ENCODE measurements at regions not wholly inside any gene's neighbourhood (a gene's known extent, or its start where the extent isn't known, plus 50 kb on each side); places are given as distances from the start of the nearest gene placed in this dataset.
"Not testable (repeated sequence)": the region's sequence is repeated elsewhere in the genome, so short reads cannot be mapped to it uniquely, and the experiment has no call there.

GRCh38 chr2:83900862-83901261, 558.2 kb downstream of the SUCLG1 start:
- ChIA-PET CTCF (interaction anchor here (1.1 to 2.8 kb wide), 3 partner anchors 9 to 17 kb away, joined by 3 to 8 read pairs (median 7); no protein-coding TSS in a partner anchor), POLR2A (no interaction called here)
- no peak for TF ChIP-seq CTCF (IDR thresholded peaks at IDR 0.05; ENCODE audit: control extremely low read depth, extremely low read depth, low read depth, missing control alignments)
- DNase-seq (ENCODE audit: extremely low spot score) = no peak

- TF ChIP-seq CTCF (IDR thresholded peaks at IDR 0.05; ENCODE audit: control extremely low read depth, extremely low read depth, low read depth, missing control alignments) = no peak
- no peak for DNase-seq (ENCODE audit: extremely low spot score)
- CTCF ChIA-PET = no interaction called here
- POLR2A ChIA-PET = no interaction called here
These were observed 559.8 kb downstream of the SUCLG1 start for GRCh38 chr2:83899271-83899670.

DNA sequence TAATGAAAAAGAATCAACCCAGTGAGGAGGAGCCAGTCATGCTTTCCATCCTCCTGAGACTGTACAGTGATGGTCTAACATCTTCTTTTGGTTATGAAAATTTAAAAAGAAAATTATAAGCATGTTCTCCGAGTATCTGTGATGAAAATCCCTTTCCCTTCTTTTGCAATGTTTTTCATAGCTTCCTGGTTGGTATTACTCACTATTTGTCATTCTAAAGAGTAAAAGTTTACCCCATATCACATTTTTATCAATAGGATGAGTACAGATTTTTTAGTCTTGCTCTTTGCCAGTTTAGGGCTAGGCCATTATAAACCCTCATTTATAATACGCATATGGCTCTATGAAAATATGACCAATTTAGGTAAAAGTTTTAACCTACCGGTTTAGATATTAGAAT, 564.1 kb downstream of the SUCLG1 start:
- CTCF ChIA-PET = no interaction called here
- DNase-seq (ENCODE audit: extremely low spot score) = no peak
- POLR2A ChIA-PET = no interaction called here
- no peak for TF ChIP-seq CTCF (IDR thresholded peaks at IDR 0.05; ENCODE audit: control extremely low read depth, extremely low read depth, low read depth, missing control alignments)

DNA sequence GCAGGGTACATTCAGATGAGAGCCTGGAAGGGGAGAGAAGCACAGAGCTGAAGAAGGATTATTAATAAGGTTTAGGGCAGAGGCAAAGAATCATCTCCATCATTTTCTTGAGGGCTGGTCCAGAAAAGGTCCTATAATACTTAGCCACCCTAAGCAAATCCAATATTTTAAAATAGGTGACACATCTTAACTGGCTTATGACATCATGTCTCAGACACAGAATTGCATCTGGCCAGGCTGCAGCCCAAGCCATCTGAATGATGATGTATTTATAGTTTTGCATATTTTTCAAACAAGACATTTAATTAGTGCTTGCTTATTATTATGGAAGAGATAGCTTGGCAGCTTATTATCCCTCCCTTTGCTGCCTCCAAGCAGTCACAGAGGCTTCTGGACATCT, 571.3 kb downstream of the SUCLG1 start:
- no peak for DNase-seq (ENCODE audit: extremely low spot score)
- CTCF ChIA-PET = interaction anchor here (2.5 kb wide), 1 partner anchor 13 kb away, joined by 8 read pairs; no protein-coding TSS in a partner anchor
- POLR2A ChIA-PET = no interaction called here
- TF ChIP-seq CTCF (IDR thresholded peaks at IDR 0.05; ENCODE audit: control extremely low read depth, extremely low read depth, low read depth, missing control alignments) = no peak

GRCh38 chr2:83879127-83879526, 580.0 kb downstream of the SUCLG1 start:
- no peak for TF ChIP-seq CTCF (IDR thresholded peaks at IDR 0.05; ENCODE audit: control extremely low read depth, extremely low read depth, low read depth, missing control alignments)
- POLR2A ChIA-PET = no interaction called here
- DNase-seq (ENCODE audit: extremely low spot score) = no peak
- CTCF ChIA-PET = no interaction called here

GRCh38 chr2:83877261-83877660, 581.8 kb downstream of the SUCLG1 start:
- CTCF ChIA-PET; DNase-seq (ENCODE audit: extremely low spot score); POLR2A ChIA-PET: not testable (repeated sequence)

DNA sequence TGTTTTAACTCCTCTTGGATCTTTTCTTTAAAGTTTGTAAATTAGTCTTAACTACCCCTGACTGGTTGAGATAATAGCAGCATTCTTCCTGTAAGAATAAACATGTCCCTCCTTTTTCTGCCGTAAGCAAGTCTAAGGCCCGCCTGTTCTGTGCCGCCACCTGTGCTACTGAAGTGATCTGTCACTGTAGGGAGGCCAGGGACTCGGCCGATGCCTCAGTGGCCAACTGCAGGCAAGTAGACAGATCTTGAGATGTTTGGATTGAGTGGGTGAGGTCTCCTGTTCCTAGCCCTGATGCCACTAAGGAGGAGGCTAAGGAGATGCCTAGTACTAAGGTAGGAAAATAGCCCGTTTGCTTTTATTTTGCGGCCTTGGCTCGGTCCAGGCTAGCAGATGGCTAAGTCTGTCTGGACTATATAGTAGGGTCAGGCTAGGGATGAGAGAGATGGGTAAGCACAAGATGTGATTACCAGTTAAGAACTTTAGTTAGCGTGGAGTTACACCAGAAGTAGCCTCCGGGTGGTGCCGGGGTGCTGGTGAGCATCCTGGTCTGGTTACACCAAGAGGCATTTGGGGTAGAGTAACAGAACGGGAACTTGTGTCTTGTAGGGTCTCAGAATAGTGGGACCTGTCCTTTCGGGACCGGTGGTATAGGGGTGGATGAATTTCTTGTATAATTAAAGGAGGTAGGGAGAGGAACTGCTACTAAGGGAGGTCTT, 584.2 kb downstream of the SUCLG1 start:
- ChIA-PET POLR2A (no interaction called here), CTCF (no interaction called here)
- no peak for TF ChIP-seq CTCF (IDR thresholded peaks at IDR 0.05; ENCODE audit: control extremely low read depth, extremely low read depth, low read depth, missing control alignments)
- DNase-seq (ENCODE audit: extremely low spot score) = no peak
